HG02759 (cell line): ENCODE measurements at regions not wholly inside any gene's neighbourhood (a gene's known extent, or its start where the extent isn't known, plus 50 kb on each side); places are given as distances from the start of the nearest gene placed in this dataset.

Experiments
- ATAC-seq: cut with Tn5 transposase; IDR thresholded peaks from one replicate; pipeline ENCODE4 v1.9.1; 2021; ENCODE audit warnings: mild to moderate bottlenecking, moderate library complexity; ENCODE audit not compliant: unreplicated experiment

- ATAC-seq: no peak
Measured at GRCh38 chr5:9861666-9862256, 231.6 kb upstream of the TAS2R1 start.

GRCh38 chr5:9859808-9860207, 229.7 kb upstream of the TAS2R1 start:
- no peak for ATAC-seq

GRCh38 chr5:9858043-9858442, 227.9 kb upstream of the TAS2R1 start:
- no peak for ATAC-seq

DNA sequence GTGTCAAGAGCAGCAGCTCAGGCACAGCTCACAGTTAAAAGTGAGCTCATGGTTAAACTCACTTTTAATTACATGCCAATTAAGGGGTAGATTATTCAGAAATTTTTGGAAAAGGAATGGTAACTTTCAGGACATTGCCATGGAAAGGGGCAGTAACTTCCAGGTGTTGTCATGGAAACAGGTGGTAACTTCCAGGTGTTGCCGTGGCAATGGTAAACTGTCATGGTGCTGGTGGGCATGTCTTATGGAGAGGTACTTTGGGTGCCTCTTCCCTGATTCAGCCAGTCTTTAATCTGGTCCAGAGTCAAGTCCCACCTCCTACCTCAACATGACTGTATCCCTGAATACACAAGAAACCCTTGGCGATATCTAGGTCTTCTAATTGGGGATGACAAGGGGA, 223.2 kb upstream of the TAS2R1 start:
- no peak for ATAC-seq

DNA sequence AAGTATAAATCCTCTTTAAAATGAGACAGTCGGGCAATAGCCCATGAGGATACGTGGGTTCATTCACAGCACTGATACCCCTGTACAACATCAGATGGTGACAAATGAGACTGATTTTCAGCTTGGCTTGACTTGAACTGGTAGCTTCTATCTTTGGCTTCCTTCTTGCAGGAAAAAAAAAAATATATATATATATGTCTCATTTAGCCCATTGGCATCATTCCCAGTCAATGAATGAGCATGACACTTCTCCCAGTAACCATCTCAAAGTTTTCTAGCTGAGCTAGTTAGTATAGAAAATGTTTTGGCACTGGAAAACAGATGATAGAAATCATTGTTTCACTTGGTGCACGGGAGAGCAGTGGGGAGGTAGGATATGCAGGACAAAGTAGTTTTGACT, 222.5 kb upstream of the TAS2R1 start:
- no peak for ATAC-seq

DNA sequence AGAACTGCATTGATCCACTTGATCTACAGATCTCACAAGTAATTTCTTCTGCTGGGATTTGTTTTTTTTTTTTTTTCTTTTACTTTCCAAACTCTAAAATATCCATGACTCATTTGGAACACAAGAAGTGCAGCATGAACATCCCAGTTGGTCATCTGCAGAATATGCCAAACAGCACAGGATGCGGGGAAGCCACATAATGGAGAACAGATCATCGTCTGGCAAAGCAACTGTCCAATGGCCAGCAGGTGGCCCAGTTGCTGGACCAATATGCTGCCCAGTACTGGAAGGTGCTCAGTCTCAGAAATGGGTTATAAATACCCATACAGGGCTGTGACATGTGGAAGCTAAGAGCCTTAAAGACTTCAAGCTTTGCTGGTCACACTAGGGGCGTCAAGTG, 221.3 kb upstream of the TAS2R1 start:
- ATAC-seq: no peak

- no peak for ATAC-seq
Measured at GRCh38 chr5:9850456-9850855, 220.3 kb upstream of the TAS2R1 start.

DNA sequence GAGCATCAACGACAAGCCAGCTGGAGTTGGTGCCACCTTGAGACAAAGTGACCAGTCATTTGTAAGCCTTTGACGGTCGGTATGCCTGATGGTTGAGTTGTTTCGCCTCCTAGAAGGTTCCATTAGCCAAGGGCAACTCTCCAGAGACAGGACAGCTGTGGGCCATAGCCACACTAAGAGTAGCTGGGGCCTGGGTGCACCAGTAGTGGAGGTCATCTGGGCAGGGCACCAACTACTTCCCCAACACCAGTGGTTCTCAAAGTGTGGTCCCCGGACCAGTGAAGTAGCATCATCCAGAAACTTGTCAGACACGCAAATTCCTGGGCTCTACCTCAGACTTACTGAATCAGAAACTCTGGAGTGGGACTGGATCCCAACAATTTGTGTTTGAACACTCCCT, 217.5 kb upstream of the TAS2R1 start:
- ATAC-seq: no peak

- no peak for ATAC-seq
Measured at GRCh38 chr5:9845185-9845584, 215.0 kb upstream of the TAS2R1 start.

DNA sequence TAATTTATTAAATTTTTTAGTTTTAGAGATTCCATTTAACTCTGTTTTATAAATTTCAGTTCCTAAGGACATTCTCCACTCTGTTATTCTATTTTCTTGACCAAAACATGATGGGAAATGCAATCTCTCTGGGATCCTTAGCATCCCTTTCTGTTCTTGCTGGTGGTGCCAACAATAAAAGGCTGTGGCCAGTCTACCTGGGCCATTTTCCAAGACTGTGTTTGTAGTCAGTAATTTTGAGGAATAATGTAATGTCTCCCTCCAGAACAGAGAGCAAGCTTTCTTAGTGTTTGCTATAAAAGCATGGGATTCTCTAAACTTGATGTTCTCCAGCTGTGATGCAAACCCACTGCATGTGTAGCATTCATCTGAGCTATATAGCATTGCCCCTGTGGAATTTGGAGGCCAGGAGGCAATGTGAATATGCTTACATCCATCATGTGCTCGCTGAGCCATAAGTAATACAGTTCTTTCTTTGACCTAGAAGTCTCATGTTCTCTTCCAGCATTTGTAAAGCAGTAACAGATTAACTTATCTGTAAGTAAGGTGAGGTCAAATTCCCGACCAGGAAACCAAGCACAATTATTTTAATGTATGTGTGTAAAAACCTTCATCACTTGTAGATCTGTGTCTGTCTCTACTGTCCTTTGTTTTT, 211.5 kb upstream of the TAS2R1 start:
- ATAC-seq: no peak

- no peak for ATAC-seq
Measured at GRCh38 chr5:9838916-9839315, 208.8 kb upstream of the TAS2R1 start.

GRCh38 chr5:9834871-9835770, 205.0 kb upstream of the TAS2R1 start:
- no peak for ATAC-seq

DNA sequence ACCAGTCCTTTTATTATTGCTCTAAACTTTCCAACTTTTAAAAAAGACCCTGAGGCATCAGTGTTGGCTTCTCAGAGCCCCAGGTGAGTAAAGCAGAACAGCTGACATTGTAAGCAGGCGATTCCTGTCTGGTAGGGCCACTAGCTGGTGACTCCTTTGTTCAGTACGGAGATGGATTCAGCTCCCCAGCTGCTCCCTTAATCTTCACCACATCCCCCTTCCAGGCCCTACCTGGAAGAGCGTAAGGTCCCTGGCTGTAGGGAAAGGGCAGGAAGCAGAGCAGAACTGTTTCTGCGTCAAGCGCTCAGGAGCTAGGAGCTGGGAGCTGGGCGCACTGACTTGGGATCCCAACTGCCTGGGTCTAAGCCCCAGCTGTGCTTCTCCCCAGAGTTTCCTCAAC, 203.7 kb upstream of the TAS2R1 start:
- ATAC-seq: no peak

- no peak for ATAC-seq
Measured at GRCh38 chr5:9832921-9833320, 202.8 kb upstream of the TAS2R1 start.

GRCh38 chr5:9831823-9832222, 201.7 kb upstream of the TAS2R1 start:
- ATAC-seq: no peak

GRCh38 chr5:9830184-9830583, 200.0 kb upstream of the TAS2R1 start:
- ATAC-seq: no peak

DNA sequence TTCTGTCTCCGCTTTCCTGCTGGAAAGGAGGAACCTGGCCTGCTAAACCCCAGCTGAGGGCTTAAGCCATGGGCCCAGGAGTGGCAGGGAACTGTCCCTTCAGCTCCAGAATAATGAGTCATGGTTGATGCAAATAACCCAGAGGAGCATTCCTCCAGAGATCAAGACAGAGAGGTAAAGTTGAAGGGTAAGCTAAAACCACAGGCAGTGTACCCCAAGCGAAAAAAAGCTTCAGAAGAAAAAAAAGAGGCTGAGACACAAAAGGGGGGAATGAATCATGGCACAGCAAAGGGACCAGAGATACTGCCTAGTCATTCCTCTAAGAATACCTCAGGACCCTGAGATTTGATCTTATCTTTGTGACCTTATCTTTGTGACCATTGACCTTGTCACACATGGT, 199.5 kb upstream of the TAS2R1 start:
- no peak for ATAC-seq

DNA sequence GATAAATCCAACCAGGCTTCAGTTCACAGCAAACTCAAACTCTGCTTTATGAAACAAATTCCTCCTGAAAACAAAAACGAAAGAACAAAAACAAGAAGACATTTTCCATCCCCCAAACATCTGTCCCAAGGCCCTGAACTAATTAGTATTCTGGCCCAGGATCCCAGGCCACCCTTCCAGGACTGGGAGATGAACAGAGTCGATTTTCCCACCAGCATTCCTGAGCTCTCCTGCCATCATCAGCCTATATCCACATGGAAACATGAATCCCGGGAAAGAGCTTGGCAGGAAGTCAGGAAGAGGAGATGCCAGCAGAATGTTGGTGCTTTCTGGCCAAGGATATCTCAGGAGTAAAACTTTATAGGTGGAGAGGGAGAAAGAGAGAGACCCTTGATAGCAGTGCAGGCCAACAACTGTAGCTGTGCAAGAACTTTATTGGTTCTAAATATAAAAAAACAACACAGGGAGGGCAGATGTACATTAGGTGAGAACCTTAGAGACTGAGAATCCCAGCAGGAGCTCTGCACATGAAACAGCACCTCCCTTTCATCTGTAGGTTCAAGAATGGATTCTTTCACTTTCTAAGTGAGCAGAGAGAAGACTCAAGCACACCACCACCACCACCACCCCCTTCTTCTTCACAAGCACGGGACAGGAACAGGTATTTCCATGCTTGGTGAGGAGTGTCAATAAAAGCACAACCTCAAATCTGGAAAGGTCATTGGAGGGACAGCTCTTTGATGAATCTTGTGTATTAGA, 190.7 kb upstream of the TAS2R1 start:
- no peak for ATAC-seq

- no peak for ATAC-seq
Measured at GRCh38 chr5:9818340-9818845, 188.2 kb upstream of the TAS2R1 start.

GRCh38 chr5:9817819-9818218, 187.7 kb upstream of the TAS2R1 start:
- ATAC-seq: no peak

- ATAC-seq: no peak
Measured at GRCh38 chr5:9815051-9815450, 184.9 kb upstream of the TAS2R1 start.
